ENCODE measurements at regions not wholly inside any gene's neighbourhood (a gene's known extent, or its start where the extent isn't known, plus 50 kb on each side); places are given as distances from the start of the nearest gene placed in this dataset.

GRCh38 chr6:40042232-40042631 lies 108.0 kb upstream of the MOCS1 start:
- Histone ChIP-seq H2AFZ (ENCODE audit: low read depth, low read length) (no peak overlapping the region), H3K27me3 (ENCODE audit: low read depth, low read length) (no peaks in the 10 kb centered on the region), H3K79me2 (ENCODE audit: low read length) (no peaks in the 10 kb centered on the region), H3K9ac (ENCODE audit: low read length) (no peak overlapping the region), H3K27ac (ENCODE audit: low read length) (no peak overlapping the region), H3K4me2 (ENCODE audit: low read length) (no peak overlapping the region), H3K9me3 (ENCODE audit: insufficient read depth, low read length) (peaks cover 23% of the 10 kb centered on the region; the same call in 1 of the 2 replicates), H4K20me1 (ENCODE audit: insufficient read depth, low read length) (no peaks in the 10 kb centered on the region), H3K4me1 (ENCODE audit: low read length) (peaks cover 11% of the 10 kb centered on the region; the same call in 1 of the 2 replicates), H3K36me3 (replicated peaks; ENCODE audit: low read depth, low read length) (peaks cover 35% of the 10 kb centered on the region), H3K4me3 (ENCODE audit: low read length) (no peak overlapping the region)
- TF ChIP-seq EZH2phosphoT487 (IDR thresholded peaks at IDR 0.05; ENCODE audit: low read depth) (no peak), CTCF (IDR thresholded peaks at IDR 0.05; ENCODE audit: low read depth, low read length) (no peak)

- no peak overlapping the region for H2AFZ ChIP-seq (ENCODE audit: low read depth, low read length)
- H3K4me3 ChIP-seq (ENCODE audit: low read length), result no peak overlapping the region
- no peaks in the 10 kb centered on the region for H4K20me1 ChIP-seq (ENCODE audit: insufficient read depth, low read length)
- no peak overlapping the region for H3K4me2 ChIP-seq (ENCODE audit: low read length)
- peaks cover 11% of the 10 kb centered on the region; the same call in 1 of the 2 replicates for H3K4me1 ChIP-seq (ENCODE audit: low read length)
- no peak overlapping the region for H3K27ac ChIP-seq (ENCODE audit: low read length)
- no peaks in the 10 kb centered on the region for H3K79me2 ChIP-seq (ENCODE audit: low read length)
- TF ChIP-seq CTCF (IDR thresholded peaks at IDR 0.05; ENCODE audit: low read depth, low read length) (no peak), EZH2phosphoT487 (IDR thresholded peaks at IDR 0.05; ENCODE audit: low read depth) (no peak)
- H3K36me3 ChIP-seq (replicated peaks; ENCODE audit: low read depth, low read length), result peaks cover 34% of the 10 kb centered on the region
- H3K9me3 ChIP-seq (ENCODE audit: insufficient read depth, low read length), result peaks cover 17% of the 10 kb centered on the region; the same call in 1 of the 2 replicates
- no peak overlapping the region for H3K9ac ChIP-seq (ENCODE audit: low read length)
- no peaks in the 10 kb centered on the region for H3K27me3 ChIP-seq (ENCODE audit: low read depth, low read length)
These were observed 104.8 kb upstream of the MOCS1 start for GRCh38 chr6:40039042-40039441.

GRCh38 chr6:40038626-40039025 lies 104.4 kb upstream of the MOCS1 start:
- Histone ChIP-seq H3K27me3 (ENCODE audit: low read depth, low read length) (no peaks in the 10 kb centered on the region), H3K79me2 (ENCODE audit: low read length) (no peaks in the 10 kb centered on the region), H3K4me1 (ENCODE audit: low read length) (peaks cover 11% of the 10 kb centered on the region; the same call in 1 of the 2 replicates), H2AFZ (ENCODE audit: low read depth, low read length) (no peak overlapping the region), H3K36me3 (replicated peaks; ENCODE audit: low read depth, low read length) (peaks cover 32% of the 10 kb centered on the region), H4K20me1 (ENCODE audit: insufficient read depth, low read length) (no peaks in the 10 kb centered on the region), H3K4me3 (ENCODE audit: low read length) (no peak overlapping the region), H3K27ac (ENCODE audit: low read length) (no peak overlapping the region), H3K9me3 (ENCODE audit: insufficient read depth, low read length) (peaks cover 15% of the 10 kb centered on the region; the same call in 1 of the 2 replicates), H3K9ac (ENCODE audit: low read length) (no peak overlapping the region), H3K4me2 (ENCODE audit: low read length) (no peak overlapping the region)
- TF ChIP-seq EZH2phosphoT487 (IDR thresholded peaks at IDR 0.05; ENCODE audit: low read depth) (no peak), CTCF (IDR thresholded peaks at IDR 0.05; ENCODE audit: low read depth, low read length) (no peak)

- Histone ChIP-seq H3K4me1 (ENCODE audit: low read length) (peaks cover 9% of the 10 kb centered on the region; the same call in 1 of the 2 replicates), H2AFZ (ENCODE audit: low read depth, low read length) (no peak overlapping the region), H3K36me3 (replicated peaks; ENCODE audit: low read depth, low read length) (peaks cover 22% of the 10 kb centered on the region), H3K27ac (ENCODE audit: low read length) (no peak overlapping the region), H3K4me2 (ENCODE audit: low read length) (no peak overlapping the region), H3K9ac (ENCODE audit: low read length) (no peak overlapping the region), H3K4me3 (ENCODE audit: low read length) (no peak overlapping the region), H3K9me3 (ENCODE audit: insufficient read depth, low read length) (peaks cover 7% of the 10 kb centered on the region; the same call in 1 of the 2 replicates), H3K27me3 (ENCODE audit: low read depth, low read length) (no peaks in the 10 kb centered on the region), H3K79me2 (ENCODE audit: low read length) (no peaks in the 10 kb centered on the region), H4K20me1 (ENCODE audit: insufficient read depth, low read length) (no peaks in the 10 kb centered on the region)
- TF ChIP-seq CTCF (IDR thresholded peaks at IDR 0.05; ENCODE audit: low read depth, low read length), result no peak
- no peak for TF ChIP-seq EZH2phosphoT487 (IDR thresholded peaks at IDR 0.05; ENCODE audit: low read depth)
These were observed 103.0 kb upstream of the MOCS1 start for GRCh38 chr6:40037271-40037670.
